Vagina (tissue), 2 donors: ENCODE measurements at regions not wholly inside any gene's neighbourhood (a gene's known extent, or its start where the extent isn't known, plus 50 kb on each side); places are given as distances from the start of the nearest gene placed in this dataset.
"Not testable (repeated sequence)": the region's sequence is repeated elsewhere in the genome, so short reads cannot be mapped to it uniquely, and the experiment has no call there.

Source experiments
- DNase-seq, 2 donors: peaks; one replicate each; pipeline ENCODE4 v3.0.0-alpha.2; 2017; ENCODE audit errors: extremely low spot score in 2 of 2
- H3K27ac ChIP-seq: fragments of 200-600 bp; sonication (generic); one replicate; pipeline ENCODE4 v1.5.1; 2019
- H3K27me3 ChIP-seq: fragments of 200-600 bp; sonication (generic); one replicate; pipeline ENCODE4 v1.5.1; 2019
- H3K36me3 ChIP-seq, 2 donors: fragments of 200-600 bp; sonication (generic); one replicate each; pipeline ENCODE4 v1.5.1; 2017 to 2019
- H3K4me1 ChIP-seq: fragments of 200-600 bp; sonication (generic); one replicate; pipeline ENCODE4 v1.5.1; 2019
- H3K4me3 ChIP-seq, 2 donors: fragments of 200-600 bp; sonication (generic); 1 replicate in 1 of 2; 2 replicates in 1 of 2; pipeline ENCODE4 v1.5.1; 2016 to 2019
- H3K9me3 ChIP-seq: fragments of 200-600 bp; sonication (generic); one replicate; pipeline ENCODE4 v1.5.1; 2019
- CTCF ChIP-seq, 3 experiments: fragments of 450-650 bp in 2 of 3; fragments of 200-600 bp in 1 of 3; sonication (generic) in 1 of 3; IDR thresholded peaks; one replicate each; pipeline ENCODE4 v1.5.1; 2017 to 2019; ENCODE audit warnings: antibody characterized with exemption in 3 of 3, mild to moderate bottlenecking in 2 of 3, moderate library complexity in 2 of 3
- POLR2A ChIP-seq, 2 donors: fragments of 450-650 bp; IDR thresholded peaks; one replicate each; pipeline ENCODE4 v1.6.1; 2017; ENCODE audit warnings: antibody characterized with exemption in 2 of 2, mild to moderate bottlenecking in 2 of 2, moderate library complexity in 2 of 2
- POLR2AphosphoS5 ChIP-seq, 2 donors: sonication (generic); formaldehyde crosslinking; IDR thresholded peaks; one replicate each; pipeline ENCODE4 v1.9.0; 2017; ENCODE audit warnings: antibody characterized with exemption in 2 of 2, mild to moderate bottlenecking in 2 of 2, low read depth in 1 of 2; ENCODE audit not compliant: insufficient read depth in 1 of 2
- intact Hi-C: fragments of 100-400 bp; cut with DNase I; formaldehyde crosslinking; loops from one replicate; pipeline ENCODE4 v1.15.1; 2023

- peak in 1 of 2 donors; percentile 20 for TF ChIP-seq POLR2AphosphoS5 (IDR thresholded peaks at IDR 0.05; ENCODE audit: insufficient read depth in 1 of 2, low read depth in 1 of 2)
- H3K27ac ChIP-seq, DNase-seq, intact Hi-C loops, H3K4me3 ChIP-seq, H3K36me3 ChIP-seq, H3K4me1 ChIP-seq, H3K9me3 ChIP-seq, H3K27me3 ChIP-seq: not testable (repeated sequence)
Observed at GRCh38 chr2:242069938-242070395, 200.4 kb downstream of the RTP5 start.

GRCh38 chr2:242070726-242071125, 201.2 kb downstream of the RTP5 start:
- intact Hi-C loops: not testable (repeated sequence)

GRCh38 chr2:242071377-242071776, 201.8 kb downstream of the RTP5 start:
- DNase-seq, H3K9me3 ChIP-seq, H3K27ac ChIP-seq, intact Hi-C loops, H3K4me3 ChIP-seq, H3K4me1 ChIP-seq, H3K27me3 ChIP-seq, H3K36me3 ChIP-seq: not testable (repeated sequence)

More at GRCh38 chr2:242070726-242071125, 201.2 kb downstream of the RTP5 start:
- not testable (repeated sequence) for H3K27ac ChIP-seq, H3K9me3 ChIP-seq, DNase-seq, H3K4me1 ChIP-seq, H3K36me3 ChIP-seq, H3K4me3 ChIP-seq, H3K27me3 ChIP-seq

GRCh38 chr2:242071936-242072335, 202.4 kb downstream of the RTP5 start:
- H3K27ac ChIP-seq, H3K27me3 ChIP-seq, H3K4me3 ChIP-seq, H3K36me3 ChIP-seq, DNase-seq, H3K4me1 ChIP-seq, H3K9me3 ChIP-seq, intact Hi-C loops: not testable (repeated sequence)

GRCh38 chr2:242075168-242075567, 205.6 kb downstream of the RTP5 start:
- TF ChIP-seq POLR2A (IDR thresholded peaks at IDR 0.05) (no peak), CTCF (IDR thresholded peaks at IDR 0.05) (no peak), POLR2AphosphoS5 (IDR thresholded peaks at IDR 0.05; ENCODE audit: insufficient read depth in 1 of 2, low read depth in 1 of 2) (no peak)
- H3K27me3 ChIP-seq: no peaks in the 10 kb centered on the region
- H3K36me3 ChIP-seq: no peaks in the 10 kb centered on the region
- H3K9me3 ChIP-seq: no peaks in the 10 kb centered on the region
- H3K4me1 ChIP-seq: no peaks in the 10 kb centered on the region
- no peak for DNase-seq
- intact Hi-C loops: no loop called here
- H3K4me3 ChIP-seq: no peak overlapping the region
- no peak overlapping the region for H3K27ac ChIP-seq

- H3K4me1 ChIP-seq: no peaks in the 10 kb centered on the region
- H3K36me3 ChIP-seq: no peaks in the 10 kb centered on the region
- H3K27me3 ChIP-seq: no peaks in the 10 kb centered on the region
- TF ChIP-seq CTCF (IDR thresholded peaks at IDR 0.05) (no peak), POLR2AphosphoS5 (IDR thresholded peaks at IDR 0.05; ENCODE audit: insufficient read depth in 1 of 2, low read depth in 1 of 2) (no peak), POLR2A (IDR thresholded peaks at IDR 0.05) (no peak)
- no peak overlapping the region for H3K27ac ChIP-seq
- no peak for DNase-seq
- intact Hi-C loops: no loop called here
- H3K9me3 ChIP-seq: no peaks in the 10 kb centered on the region
- no peak overlapping the region for H3K4me3 ChIP-seq
Observed at GRCh38 chr2:242075696-242076095, 206.2 kb downstream of the RTP5 start.

- H3K36me3 ChIP-seq, H3K9me3 ChIP-seq, H3K27ac ChIP-seq, intact Hi-C loops, DNase-seq, H3K27me3 ChIP-seq, H3K4me3 ChIP-seq, H3K4me1 ChIP-seq: not testable (repeated sequence)
Observed at GRCh38 chr2:242076184-242076583, 206.7 kb downstream of the RTP5 start.

GRCh38 chr2:242078426-242078825, 208.9 kb downstream of the RTP5 start:
- intact Hi-C loops, H3K4me3 ChIP-seq, H3K4me1 ChIP-seq: not testable (repeated sequence)

GRCh38 chr2:242079792-242080191, 210.3 kb downstream of the RTP5 start:
- intact Hi-C loops, H3K27me3 ChIP-seq, H3K4me1 ChIP-seq, H3K36me3 ChIP-seq, H3K27ac ChIP-seq, H3K9me3 ChIP-seq, DNase-seq, H3K4me3 ChIP-seq: not testable (repeated sequence)

More at GRCh38 chr2:242078426-242078825, 208.9 kb downstream of the RTP5 start:
- not testable (repeated sequence) for H3K36me3 ChIP-seq, H3K27ac ChIP-seq, DNase-seq, H3K9me3 ChIP-seq, H3K27me3 ChIP-seq

- H3K4me1 ChIP-seq, H3K4me3 ChIP-seq, H3K27ac ChIP-seq, H3K9me3 ChIP-seq, intact Hi-C loops, DNase-seq, H3K36me3 ChIP-seq, H3K27me3 ChIP-seq: not testable (repeated sequence)
Observed at GRCh38 chr2:242080575-242081214, 211.2 kb downstream of the RTP5 start.

GRCh38 chr2:242084034-242084433, 214.5 kb downstream of the RTP5 start:
- DNase-seq, H3K27ac ChIP-seq, H3K4me1 ChIP-seq, H3K27me3 ChIP-seq, H3K36me3 ChIP-seq, H3K9me3 ChIP-seq, H3K4me3 ChIP-seq, intact Hi-C loops: not testable (repeated sequence)
